HEK293 (cell line): ENCODE measurements at regions not wholly inside any gene's neighbourhood (a gene's known extent, or its start where the extent isn't known, plus 50 kb on each side); places are given as distances from the start of the nearest gene placed in this dataset.

Experiments used
- CTCF ChIA-PET: fragments of 350-600 bp; formaldehyde crosslinking; extraction: SDS; loops from one replicate; lab custom pipeline; 2021; ENCODE audit warnings: antibody characterized with exemption; lab: Yijun Ruan, JAX
- POLR2A ChIA-PET: fragments of 300-600 bp; formaldehyde crosslinking; extraction: SDS; loops from one replicate; lab custom pipeline; 2020; ENCODE audit warnings: antibody characterized with exemption, inconsistent platforms; lab: Yijun Ruan, JAX
- H3K27ac ChIP-seq: fragments of 200-500 bp; sonication (Bioruptor generic); 2 replicates; pipeline ENCODE4 v1.5.1; 2014; ENCODE audit warnings: low read depth, low read length, control low read depth, inconsistent platforms; ENCODE audit errors: extremely low read depth
- H3K36me3 ChIP-seq, 2 experiments: fragments of 200-500 bp in 1 of 2; sonication (Bioruptor generic) in 1 of 2; 1 replicate in 1 of 2; 2 replicates in 1 of 2; pipeline ENCODE4 v1.5.1; 2014 to 2017; ENCODE audit warnings: inconsistent platforms in 2 of 2, low read length in 2 of 2; ENCODE audit not compliant: control insufficient read depth in 2 of 2, insufficient read depth in 1 of 2
- H3K4me1 ChIP-seq: fragments of 200-500 bp; sonication (Bioruptor generic); 2 replicates; pipeline ENCODE4 v1.5.1; 2014; ENCODE audit warnings: mild to moderate bottlenecking, low read length, inconsistent platforms; ENCODE audit not compliant: control insufficient read depth, insufficient read depth
- H3K4me3 ChIP-seq: 2 replicates; pipeline ENCODE4 v1.5.1; 2011; ENCODE audit warnings: low read depth, mild to moderate bottlenecking, control low read depth, low read length, moderate library complexity
- H3K9me3 ChIP-seq: fragments of 200-500 bp; sonication (Bioruptor generic); 2 replicates; pipeline ENCODE4 v1.5.1; 2014; ENCODE audit warnings: low read depth, low read length, inconsistent platforms; ENCODE audit not compliant: control insufficient read depth, insufficient read depth
- BCL11A ChIP-seq: fragments of 450-650 bp; formaldehyde crosslinking; IDR thresholded peaks from 2 replicates; pipeline ENCODE4 v1.5.1; 2016; ENCODE audit warnings: low read depth, missing biosample characterization, missing genetic modification characterization
- BCL6B ChIP-seq: fragments of 450-650 bp; formaldehyde crosslinking; IDR thresholded peaks from 2 replicates; pipeline ENCODE4 v1.5.1; 2017; ENCODE audit warnings: missing biosample characterization, missing genetic modification characterization
- CTCF ChIP-seq: fragments of 450-650 bp; formaldehyde crosslinking; IDR thresholded peaks from 2 replicates; pipeline ENCODE4 v1.5.1; 2016; ENCODE audit warnings: missing biosample characterization, missing genetic modification characterization
- EGR2 ChIP-seq: fragments of 450-650 bp; formaldehyde crosslinking; IDR thresholded peaks from 2 replicates; pipeline ENCODE4 v1.5.1; 2016; ENCODE audit warnings: low read depth, missing biosample characterization, missing genetic modification characterization
- FEZF1 ChIP-seq: fragments of 450-650 bp; formaldehyde crosslinking; IDR thresholded peaks from 2 replicates; pipeline ENCODE4 v1.5.1; 2016; ENCODE audit warnings: missing biosample characterization, missing genetic modification characterization
- GLI2 ChIP-seq: fragments of 450-650 bp; formaldehyde crosslinking; IDR thresholded peaks from 2 replicates; pipeline ENCODE4; 2017; ENCODE audit warnings: missing biosample characterization, missing genetic modification characterization, low read depth, borderline replicate concordance
- GLI4 ChIP-seq: fragments of 450-650 bp; formaldehyde crosslinking; IDR thresholded peaks from 2 replicates; pipeline ENCODE4 v1.5.1; 2016; ENCODE audit warnings: missing biosample characterization, missing genetic modification characterization
- HOXA7 ChIP-seq: sonication (generic); formaldehyde crosslinking; IDR thresholded peaks from 2 replicates; pipeline ENCODE4 v1.8.1; 2022; ENCODE audit warnings: missing genetic modification reagents, borderline replicate concordance
- KLF16 ChIP-seq: fragments of 450-650 bp; formaldehyde crosslinking; IDR thresholded peaks from 2 replicates; pipeline ENCODE4 v1.5.1; 2017; ENCODE audit warnings: missing biosample characterization, missing genetic modification characterization
- KLF9 ChIP-seq: fragments of 450-650 bp; formaldehyde crosslinking; IDR thresholded peaks from 2 replicates; pipeline ENCODE4 v1.5.1; 2016; ENCODE audit warnings: missing biosample characterization, missing genetic modification characterization, low read depth
- OSR2 ChIP-seq: fragments of 450-650 bp; formaldehyde crosslinking; IDR thresholded peaks from 2 replicates; pipeline ENCODE4 v1.5.1; 2016; ENCODE audit warnings: missing biosample characterization, missing genetic modification characterization
- RBAK ChIP-seq: fragments of 450-650 bp; formaldehyde crosslinking; IDR thresholded peaks from 2 replicates; pipeline ENCODE4 v1.5.1; 2016; ENCODE audit warnings: missing biosample characterization, missing genetic modification characterization
- SALL2 ChIP-seq: fragments of 450-650 bp; formaldehyde crosslinking; IDR thresholded peaks from 2 replicates; pipeline ENCODE4 v1.5.0; 2017; ENCODE audit warnings: missing biosample characterization, mild to moderate bottlenecking, missing genetic modification characterization, borderline replicate concordance
- WT1 ChIP-seq: fragments of 450-650 bp; formaldehyde crosslinking; IDR thresholded peaks from 2 replicates; pipeline ENCODE4 v1.5.1; 2016; ENCODE audit warnings: missing biosample characterization, missing genetic modification characterization
- ZBTB17 ChIP-seq: fragments of 450-650 bp; formaldehyde crosslinking; IDR thresholded peaks from 2 replicates; pipeline ENCODE4 v1.5.1; 2016; ENCODE audit warnings: missing biosample characterization, missing genetic modification characterization
- ZBTB44 ChIP-seq: fragments of 450-650 bp; IDR thresholded peaks from 2 replicates; pipeline ENCODE4 v1.5.1; 2018; ENCODE audit warnings: missing biosample characterization, mild to moderate bottlenecking, missing genetic modification characterization
- ZBTB7A ChIP-seq: fragments of 450-650 bp; formaldehyde crosslinking; IDR thresholded peaks from 2 replicates; pipeline ENCODE4 v1.5.1; 2016; ENCODE audit warnings: low read depth, missing biosample characterization, missing genetic modification characterization
- ZFP3 ChIP-seq: fragments of 450-650 bp; formaldehyde crosslinking; IDR thresholded peaks from 2 replicates; pipeline ENCODE4 v1.5.1; 2016; ENCODE audit warnings: low read depth, missing biosample characterization, missing genetic modification characterization
- ZIC2 ChIP-seq: fragments of 450-650 bp; formaldehyde crosslinking; IDR thresholded peaks from 2 replicates; pipeline ENCODE4 v1.5.1; 2016; ENCODE audit warnings: missing biosample characterization, missing genetic modification characterization
- ZNF132 ChIP-seq: fragments of 450-650 bp; formaldehyde crosslinking; IDR thresholded peaks from 2 replicates; pipeline ENCODE4 v1.5.1; 2017; ENCODE audit warnings: missing biosample characterization, missing genetic modification characterization, borderline replicate concordance
- ZNF133 ChIP-seq: fragments of 450-650 bp; formaldehyde crosslinking; IDR thresholded peaks from 2 replicates; pipeline ENCODE4 v1.5.1; 2016; ENCODE audit warnings: missing biosample characterization, missing genetic modification characterization
- ZNF18 ChIP-seq: fragments of 450-650 bp; formaldehyde crosslinking; IDR thresholded peaks from 2 replicates; pipeline ENCODE4 v1.5.1; 2016; ENCODE audit warnings: missing biosample characterization, missing genetic modification characterization
- ZNF2 ChIP-seq: fragments of 450-650 bp; formaldehyde crosslinking; IDR thresholded peaks from 2 replicates; pipeline ENCODE4 v1.5.1; 2016; ENCODE audit warnings: missing biosample characterization, missing genetic modification characterization
- ZNF214 ChIP-seq: fragments of 450-650 bp; formaldehyde crosslinking; IDR thresholded peaks from 2 replicates; pipeline ENCODE4 v1.5.1; 2017; ENCODE audit warnings: missing biosample characterization, mild to moderate bottlenecking, missing genetic modification characterization, borderline replicate concordance
- ZNF391 ChIP-seq: fragments of 450-650 bp; formaldehyde crosslinking; IDR thresholded peaks from 2 replicates; pipeline ENCODE4 v1.5.1; 2016; ENCODE audit warnings: low read depth, missing biosample characterization, missing genetic modification characterization, borderline replicate concordance
- ZNF555 ChIP-seq: fragments of 450-650 bp; formaldehyde crosslinking; conservative IDR thresholded peaks from 2 replicates; pipeline ENCODE4 v1.5.1; 2017; ENCODE audit warnings: missing biosample characterization, mild to moderate bottlenecking, missing genetic modification characterization, inconsistent platforms
- ZNF585B ChIP-seq: fragments of 450-650 bp; formaldehyde crosslinking; IDR thresholded peaks from 2 replicates; pipeline ENCODE4 v1.5.1; 2016; ENCODE audit warnings: missing biosample characterization, missing genetic modification characterization
- ZNF596 ChIP-seq: fragments of 450-650 bp; IDR thresholded peaks from 2 replicates; pipeline ENCODE4 v1.5.0; 2018; ENCODE audit warnings: missing biosample characterization, mild to moderate bottlenecking, missing genetic modification characterization, moderate library complexity
- ZNF660 ChIP-seq: fragments of 450-650 bp; IDR thresholded peaks from 2 replicates; pipeline ENCODE4 v1.5.1; 2018; ENCODE audit warnings: missing biosample characterization, mild to moderate bottlenecking, missing genetic modification characterization
- ZNF664 ChIP-seq: fragments of 450-650 bp; formaldehyde crosslinking; IDR thresholded peaks from 2 replicates; pipeline ENCODE4 v1.5.1; 2016; ENCODE audit warnings: missing biosample characterization, missing genetic modification characterization
- ZNF785 ChIP-seq: fragments of 450-650 bp; formaldehyde crosslinking; IDR thresholded peaks from 2 replicates; pipeline ENCODE4 v1.5.1; 2016; ENCODE audit warnings: missing biosample characterization, missing genetic modification characterization
- ZNF843 ChIP-seq: fragments of 450-650 bp; formaldehyde crosslinking; IDR thresholded peaks from 2 replicates; pipeline ENCODE4 v1.5.1; 2016; ENCODE audit warnings: missing biosample characterization, missing genetic modification characterization

GRCh38 chr10:44766631-44767030 is 144.5 kb upstream of the TMEM72 start:
- peaks cover 7% of the 10 kb centered on the region for H3K4me1 ChIP-seq
- H3K27ac ChIP-seq = 0 out of 2 replicates have a peak overlapping the region, but pooled peaks have one; percentile 27
- ChIA-PET CTCF (no interaction called here), POLR2A (no interaction called here)
- no peaks in the 10 kb centered on the region for H3K9me3 ChIP-seq
- H3K4me3 ChIP-seq = no peak overlapping the region
- TF ChIP-seq ZBTB7A (tag by site-specific recombination) = no peak
- peak; percentile 47; the same call in 1 of the 2 replicates for TF ChIP-seq OSR2 (tag by site-specific recombination)
- TF ChIP-seq BCL6B = no peak
- TF ChIP-seq ZNF132 = no peak
- no peak for TF ChIP-seq KLF9 (tag by site-specific recombination)
- TF ChIP-seq ZIC2 (tag by site-specific recombination) = no peak
- TF ChIP-seq BCL11A (tag by site-specific recombination) = no peak
- no peak for TF ChIP-seq GLI2 (tag by site-specific recombination)
- no peak for TF ChIP-seq ZNF660 (tag by site-specific recombination)
- TF ChIP-seq ZNF214 (tag by site-specific recombination) = no peak
- 0 out of 2 replicates have a peak, but pooled peaks have one; percentile 43 for TF ChIP-seq ZNF596 (tag by site-specific recombination)
- TF ChIP-seq ZBTB17 (tag by site-specific recombination) = peak; percentile 45; the same call in 1 of the 2 replicates
- peak; percentile 47; the same call in 1 of the 2 replicates for TF ChIP-seq ZNF843 (tag by site-specific recombination)
- no peak for TF ChIP-seq ZNF555 (tag by site-specific recombination)
- TF ChIP-seq EGR2 = no peak
- no peak for TF ChIP-seq GLI4 (tag by site-specific recombination)
- TF ChIP-seq SALL2 = no peak
- TF ChIP-seq WT1 (tag by site-specific recombination) = no peak
- no peak for TF ChIP-seq CTCF (tag by site-specific recombination)
- no peak for TF ChIP-seq ZFP3
- no peak for TF ChIP-seq ZNF391
- TF ChIP-seq ZNF133 (tag by site-specific recombination) = no peak
- TF ChIP-seq ZNF664 = no peak
- no peak for TF ChIP-seq RBAK (tag by site-specific recombination)
- TF ChIP-seq ZBTB44 = peak; percentile 58
- no peak for TF ChIP-seq HOXA7 (CRISPR knock-in tag)
- no peak for TF ChIP-seq KLF16 (tag by site-specific recombination)
- TF ChIP-seq FEZF1 (tag by site-specific recombination) = peak; percentile 40; the same call in 1 of the 2 replicates
- TF ChIP-seq ZNF2 (tag by site-specific recombination) = no peak
- TF ChIP-seq ZNF585B (tag by site-specific recombination) = no peak
- TF ChIP-seq ZNF785 (tag by site-specific recombination) = no peak
- TF ChIP-seq ZNF18 = no peak
- H3K36me3 ChIP-seq = no peaks in the 10 kb centered on the region
